Nephron (organoid): ENCODE measurements at regions not wholly inside any gene's neighbourhood (a gene's known extent, or its start where the extent isn't known, plus 50 kb on each side); places are given as distances from the start of the nearest gene placed in this dataset.

Experiments used
- H3K27ac Mint-ChIP-seq, 3 experiments: 2 replicates each; pipeline ENCODE4 v1.8.0; 2020; ENCODE audit warnings: mixed read lengths in 3 of 3, mild to moderate bottlenecking in 2 of 3, moderate library complexity in 1 of 3
- H3K27me3 Mint-ChIP-seq: 2 replicates; pipeline ENCODE4 v1.8.0; 2021; ENCODE audit warnings: low read depth, mild to moderate bottlenecking, moderate library complexity, mixed read lengths
- H3K36me3 Mint-ChIP-seq: 2 replicates; pipeline ENCODE4 v1.8.0; 2020; ENCODE audit warnings: low read depth, mixed read lengths
- H3K4me1 Mint-ChIP-seq: 2 replicates; pipeline ENCODE4 v1.8.0; 2020; ENCODE audit warnings: mixed read lengths
- H3K4me3 Mint-ChIP-seq, 3 experiments: 2 replicates each; pipeline ENCODE4 v1.8.0; 2020; ENCODE audit warnings: mild to moderate bottlenecking in 3 of 3, mixed read lengths in 3 of 3, moderate library complexity in 2 of 3
- H3K9me3 Mint-ChIP-seq: 2 replicates; pipeline ENCODE4 v1.8.0; 2020; ENCODE audit warnings: mixed read lengths
- CTCF ChIP-seq, 3 experiments: fragments of 200-600 bp; sonication (generic); IDR thresholded peaks; one replicate each; pipeline ENCODE4 v1.5.0; 2021; ENCODE audit warnings: antibody characterized with exemption in 3 of 3; ENCODE audit not compliant: unreplicated experiment in 3 of 3

GRCh38 chr9:89778100-89779090 lies 173.6 kb downstream of the GADD45G start:
- Mint-ChIP-seq H3K4me3 (no peak overlapping the region), H3K27ac (peak overlapping the region; percentile 32 to 77 (median 33)), H3K36me3 (no peaks in the 10 kb centered on the region), H3K27me3 (peaks cover 38% of the 10 kb centered on the region), H3K4me1 (peaks cover 53% of the 10 kb centered on the region), H3K9me3 (no peaks in the 10 kb centered on the region)
- no peak for TF ChIP-seq CTCF (IDR thresholded peaks at IDR 0.05; ENCODE audit: unreplicated experiment in 3 of 3)

- H3K4me3 Mint-ChIP-seq, result no peak overlapping the region
- TF ChIP-seq CTCF (IDR thresholded peaks at IDR 0.05; ENCODE audit: unreplicated experiment in 3 of 3), result no peak
- H3K9me3 Mint-ChIP-seq, result no peaks in the 10 kb centered on the region
- H3K27me3 Mint-ChIP-seq, result peaks cover 31% of the 10 kb centered on the region
- no peak overlapping the region for H3K27ac Mint-ChIP-seq
- no peaks in the 10 kb centered on the region for H3K36me3 Mint-ChIP-seq
- H3K4me1 Mint-ChIP-seq, result peaks cover 46% of the 10 kb centered on the region
These were observed 174.8 kb downstream of the GADD45G start for GRCh38 chr9:89779405-89780203.

GRCh38 chr9:89780959-89781358 lies 176.1 kb downstream of the GADD45G start:
- Mint-ChIP-seq H3K9me3 (no peaks in the 10 kb centered on the region), H3K4me3 (peak overlapping the region in 1 of 3 experiments; percentile 30), H3K36me3 (no peaks in the 10 kb centered on the region), H3K27ac (peak overlapping the region in 2 of 3 experiments; percentile 28 to 48), H3K27me3 (peaks cover 30% of the 10 kb centered on the region), H3K4me1 (peaks cover 46% of the 10 kb centered on the region)
- TF ChIP-seq CTCF (IDR thresholded peaks at IDR 0.05; ENCODE audit: unreplicated experiment in 3 of 3), result no peak

- Mint-ChIP-seq H3K36me3 (no peaks in the 10 kb centered on the region), H3K27ac (peak overlapping the region in 1 of 3 experiments; percentile 15), H3K4me3 (peak overlapping the region in 1 of 3 experiments; percentile 26), H3K4me1 (peaks cover 55% of the 10 kb centered on the region), H3K27me3 (peaks cover 26% of the 10 kb centered on the region), H3K9me3 (peaks cover 1% of the 10 kb centered on the region)
- no peak for TF ChIP-seq CTCF (IDR thresholded peaks at IDR 0.05; ENCODE audit: unreplicated experiment in 3 of 3)
These were observed 177.2 kb downstream of the GADD45G start for GRCh38 chr9:89781838-89782540.

GRCh38 chr9:89786655-89787054 lies 181.8 kb downstream of the GADD45G start:
- peaks cover 16% of the 10 kb centered on the region for H3K4me1 Mint-ChIP-seq
- H3K27me3 Mint-ChIP-seq, result peaks cover 3% of the 10 kb centered on the region
- peak overlapping the region; percentile 19 to 77 (median 58) for H3K27ac Mint-ChIP-seq
- TF ChIP-seq CTCF (IDR thresholded peaks at IDR 0.05; ENCODE audit: unreplicated experiment in 3 of 3), result no peak
- no peaks in the 10 kb centered on the region for H3K36me3 Mint-ChIP-seq
- H3K4me3 Mint-ChIP-seq, result no peak overlapping the region
- peaks cover 11% of the 10 kb centered on the region for H3K9me3 Mint-ChIP-seq
